Loucy (cell line): ENCODE measurements at regions not wholly inside any gene's neighbourhood (a gene's known extent, or its start where the extent isn't known, plus 50 kb on each side); places are given as distances from the start of the nearest gene placed in this dataset.

Experiments used
- H2AFZ ChIP-seq: fragments of 200-600 bp; sonication (generic); 2 replicates; pipeline ENCODE4 v1.6.0; 2016; ENCODE audit warnings: antibody characterized with exemption, mild to moderate bottlenecking, low read length, moderate library complexity
- H3F3A ChIP-seq: fragments of 200-600 bp; 2 replicates; pipeline ENCODE4 v1.6.0; 2016; ENCODE audit warnings: antibody characterized with exemption, low read depth, mild to moderate bottlenecking
- H3K27me3 ChIP-seq: fragments of 200-600 bp; sonication (generic); 2 replicates; pipeline ENCODE4 v1.6.1; 2014; ENCODE audit warnings: low read length, mild to moderate bottlenecking; ENCODE audit not compliant: insufficient read depth, poor library complexity, severe bottlenecking
- H3K36me3 ChIP-seq: fragments of 200-600 bp; sonication (generic); 2 replicates; pipeline ENCODE4 v1.6.1; 2016; ENCODE audit warnings: low read length; ENCODE audit not compliant: insufficient read depth
- H3K4me1 ChIP-seq: fragments of 200-600 bp; sonication (generic); 2 replicates; pipeline ENCODE4 v1.5.1; 2014; ENCODE audit warnings: low read length, mild to moderate bottlenecking; ENCODE audit not compliant: insufficient read depth, poor library complexity, severe bottlenecking
- H3K4me2 ChIP-seq: fragments of 200-600 bp; sonication (generic); 2 replicates; pipeline ENCODE4 v1.6.0; 2014; ENCODE audit warnings: antibody characterized with exemption, low read length, low read depth, mild to moderate bottlenecking; ENCODE audit not compliant: poor library complexity, severe bottlenecking
- H3K4me3 ChIP-seq: fragments of 200-600 bp; sonication (generic); 2 replicates; pipeline ENCODE4 v1.5.1; 2014; ENCODE audit warnings: low read length, mild to moderate bottlenecking, mixed read lengths; ENCODE audit not compliant: poor library complexity, severe bottlenecking
- H3K79me2 ChIP-seq: fragments of 200-600 bp; sonication (generic); 2 replicates; pipeline ENCODE4 v1.6.1; 2014; ENCODE audit warnings: low read length; ENCODE audit not compliant: insufficient read depth
- H3K9ac ChIP-seq: fragments of 200-600 bp; sonication (generic); 2 replicates; pipeline ENCODE4 v1.6.0; 2014; ENCODE audit warnings: mild to moderate bottlenecking, low read depth, low read length, moderate library complexity; ENCODE audit not compliant: poor library complexity, severe bottlenecking
- H3K9me2 ChIP-seq: fragments of 200-600 bp; sonication (generic); replicated peaks from 2 replicates; pipeline ENCODE4 v1.6.1; 2016; ENCODE audit warnings: low read depth, low read length, mixed read lengths
- H3K9me3 ChIP-seq: fragments of 200-600 bp; sonication (generic); 2 replicates; pipeline ENCODE4 v1.6.1; 2014; ENCODE audit warnings: mild to moderate bottlenecking, antibody characterized with exemption, low read length, low read depth; ENCODE audit not compliant: insufficient read depth
- H4K20me1 ChIP-seq: fragments of 200-600 bp; sonication (generic); 2 replicates; pipeline ENCODE4 v1.6.0; 2014; ENCODE audit warnings: antibody characterized with exemption, low read length, mild to moderate bottlenecking; ENCODE audit not compliant: insufficient read depth, poor library complexity, severe bottlenecking
- EZH2phosphoT487 ChIP-seq: fragments of 200-600 bp; IDR thresholded peaks from 2 replicates; pipeline ENCODE4 v1.6.1; 2018; ENCODE audit warnings: antibody characterized with exemption, mild to moderate bottlenecking, moderate library complexity, borderline replicate concordance
- TF ChIP-seq, protein P1 (sequence below): fragments of 200-600 bp; sonication (generic); conservative IDR thresholded peaks from 2 replicates; pipeline ENCODE4 v1.5.1; 2014; ENCODE audit warnings: mild to moderate bottlenecking, antibody characterized with exemption, low read length

- H3K27me3 ChIP-seq = no peaks in the 10 kb centered on the region
- no peaks in the 10 kb centered on the region for H3K4me1 ChIP-seq
- H3K9ac ChIP-seq = no peak overlapping the region
- H4K20me1 ChIP-seq = no peaks in the 10 kb centered on the region
- H3K79me2 ChIP-seq = no peaks in the 10 kb centered on the region
- no peak for TF ChIP-seq EZH2phosphoT487
- TF ChIP-seq, protein P1, sequence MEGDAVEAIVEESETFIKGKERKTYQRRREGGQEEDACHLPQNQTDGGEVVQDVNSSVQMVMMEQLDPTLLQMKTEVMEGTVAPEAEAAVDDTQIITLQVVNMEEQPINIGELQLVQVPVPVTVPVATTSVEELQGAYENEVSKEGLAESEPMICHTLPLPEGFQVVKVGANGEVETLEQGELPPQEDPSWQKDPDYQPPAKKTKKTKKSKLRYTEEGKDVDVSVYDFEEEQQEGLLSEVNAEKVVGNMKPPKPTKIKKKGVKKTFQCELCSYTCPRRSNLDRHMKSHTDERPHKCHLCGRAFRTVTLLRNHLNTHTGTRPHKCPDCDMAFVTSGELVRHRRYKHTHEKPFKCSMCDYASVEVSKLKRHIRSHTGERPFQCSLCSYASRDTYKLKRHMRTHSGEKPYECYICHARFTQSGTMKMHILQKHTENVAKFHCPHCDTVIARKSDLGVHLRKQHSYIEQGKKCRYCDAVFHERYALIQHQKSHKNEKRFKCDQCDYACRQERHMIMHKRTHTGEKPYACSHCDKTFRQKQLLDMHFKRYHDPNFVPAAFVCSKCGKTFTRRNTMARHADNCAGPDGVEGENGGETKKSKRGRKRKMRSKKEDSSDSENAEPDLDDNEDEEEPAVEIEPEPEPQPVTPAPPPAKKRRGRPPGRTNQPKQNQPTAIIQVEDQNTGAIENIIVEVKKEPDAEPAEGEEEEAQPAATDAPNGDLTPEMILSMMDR = peak; percentile 70
- H3K9me2 ChIP-seq = no peaks in the 10 kb centered on the region
- no peaks in the 10 kb centered on the region for H3K36me3 ChIP-seq
- H3K9me3 ChIP-seq = peaks cover 17% of the 10 kb centered on the region; the same call in 1 of the 2 replicates
- no peak overlapping the region for H3K4me3 ChIP-seq
- H3F3A ChIP-seq = no peaks in the 10 kb centered on the region
- no peak overlapping the region for H3K4me2 ChIP-seq
- no peak overlapping the region for H2AFZ ChIP-seq
These were observed 236.0 kb downstream of the ADGRG6 start for GRCh38 chr6:142537612-142538478.

DNA sequence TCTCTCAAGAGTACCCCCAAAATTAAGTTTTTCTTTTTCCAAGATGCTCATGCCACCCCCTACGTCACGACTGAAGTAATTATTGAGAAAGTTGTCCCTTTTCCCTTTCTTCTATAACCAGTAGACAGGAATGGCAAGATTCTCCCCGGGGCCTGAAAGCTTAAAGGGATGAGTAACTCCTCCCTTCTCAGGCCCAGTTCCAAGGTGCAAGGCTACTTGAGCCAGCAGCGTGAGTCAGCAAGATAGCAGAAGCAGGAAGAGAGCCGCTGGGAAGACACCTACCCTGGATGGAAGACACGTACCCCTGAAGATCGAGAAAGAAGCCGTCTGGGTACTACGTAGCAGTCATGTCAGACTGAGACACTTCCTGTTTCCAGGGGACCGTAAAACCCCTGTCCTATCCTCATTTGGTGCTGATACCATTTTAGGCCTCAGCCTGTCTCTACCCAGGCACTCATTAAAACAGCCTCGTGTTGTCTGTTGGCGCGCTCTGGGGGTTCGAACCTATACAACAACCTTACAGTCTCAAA, 241.0 kb downstream of the ADGRG6 start:
- TF ChIP-seq, protein P1 = no peak
- no peak for TF ChIP-seq EZH2phosphoT487
- peaks cover 16% of the 10 kb centered on the region for H3K4me1 ChIP-seq
- no peaks in the 10 kb centered on the region for H3K79me2 ChIP-seq
- no peaks in the 10 kb centered on the region for H3F3A ChIP-seq
- no peaks in the 10 kb centered on the region for H3K9me3 ChIP-seq
- no peaks in the 10 kb centered on the region for H3K36me3 ChIP-seq
- H3K9ac ChIP-seq = no peak overlapping the region
- H3K27me3 ChIP-seq = no peaks in the 10 kb centered on the region
- no peak overlapping the region for H3K4me2 ChIP-seq
- H4K20me1 ChIP-seq = no peaks in the 10 kb centered on the region
- H2AFZ ChIP-seq = no peak overlapping the region
- H3K9me2 ChIP-seq = no peaks in the 10 kb centered on the region
- no peak overlapping the region for H3K4me3 ChIP-seq

DNA sequence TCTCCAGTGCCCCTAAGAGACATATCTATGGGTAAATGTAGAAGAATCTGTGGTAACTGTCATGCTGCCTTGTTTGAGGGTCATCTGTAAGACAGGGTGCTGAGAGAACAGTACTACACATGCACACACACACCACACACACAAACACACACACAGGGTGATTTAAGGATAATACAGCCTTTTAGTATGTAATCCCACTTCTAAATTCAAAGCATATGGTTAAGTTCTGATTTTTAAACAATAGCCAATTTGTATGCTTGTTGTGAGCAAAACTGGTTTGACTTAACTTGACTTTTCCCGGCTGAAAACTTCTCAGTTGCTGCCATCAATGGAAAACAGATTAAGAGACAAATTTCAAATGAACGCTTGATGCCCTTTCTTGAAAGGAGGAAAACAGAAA, 241.8 kb downstream of the ADGRG6 start:
- no peak for TF ChIP-seq EZH2phosphoT487
- TF ChIP-seq, protein P1 = no peak
- Histone ChIP-seq H3K9ac (no peak overlapping the region), H3K9me3 (no peaks in the 10 kb centered on the region), H3K4me1 (peaks cover 16% of the 10 kb centered on the region), H3K9me2 (no peaks in the 10 kb centered on the region), H3K4me3 (no peak overlapping the region), H2AFZ (0 out of 2 replicates have a peak overlapping the region, but pooled peaks have one; percentile 6), H3K36me3 (no peaks in the 10 kb centered on the region), H3F3A (no peaks in the 10 kb centered on the region), H3K27me3 (no peaks in the 10 kb centered on the region), H3K4me2 (no peak overlapping the region), H3K79me2 (no peaks in the 10 kb centered on the region), H4K20me1 (no peaks in the 10 kb centered on the region)
